Progenitor cell of endocrine pancreas (in vitro differentiated cells): ENCODE measurements at regions not wholly inside any gene's neighbourhood (a gene's known extent, or its start where the extent isn't known, plus 50 kb on each side); places are given as distances from the start of the nearest gene placed in this dataset.

ENCODE experiments used
- DNase-seq: peaks from one replicate; pipeline ENCODE4 v3.0.0; 2021; ENCODE audit warnings: low spot score; ENCODE audit not compliant: unreplicated experiment
- H3K27ac Mint-ChIP-seq: 2 replicates; pipeline ENCODE4 v1.8.0; 2021; ENCODE audit warnings: mild to moderate bottlenecking, moderate library complexity, mixed read lengths
- H3K27me3 Mint-ChIP-seq: 2 replicates; pipeline ENCODE4 v1.8.0; 2021; ENCODE audit warnings: mixed read lengths
- H3K36me3 Mint-ChIP-seq: 2 replicates; pipeline ENCODE4 v1.8.0; 2022; ENCODE audit warnings: mixed read lengths; ENCODE audit not compliant: insufficient read depth
- H3K4me1 Mint-ChIP-seq: 2 replicates; pipeline ENCODE4 v1.8.0; 2021; ENCODE audit warnings: low read depth, mixed read lengths
- H3K4me3 Mint-ChIP-seq: 2 replicates; pipeline ENCODE4 v1.8.0; 2021; ENCODE audit warnings: low read depth, mild to moderate bottlenecking, moderate library complexity, mixed read lengths
- H3K9me3 Mint-ChIP-seq: 2 replicates; pipeline ENCODE4 v1.8.0; 2021; ENCODE audit warnings: low read depth, mixed read lengths
- CTCF ChIP-seq: fragments of 200-600 bp; sonication (generic); IDR thresholded peaks from one replicate; pipeline ENCODE4 v1.5.0; 2021; ENCODE audit warnings: antibody characterized with exemption, mild to moderate bottlenecking; ENCODE audit not compliant: unreplicated experiment

- no peak for DNase-seq
- Mint-ChIP-seq H3K27me3 (no peaks in the 10 kb centered on the region), H3K27ac (no peak overlapping the region), H3K4me3 (no peak overlapping the region), H3K9me3 (peaks cover 5% of the 10 kb centered on the region), H3K4me1 (no peaks in the 10 kb centered on the region), H3K36me3 (no peaks in the 10 kb centered on the region)
- TF ChIP-seq CTCF = no peak
Measured at GRCh38 chr6:93013054-93013453, 406.3 kb downstream of the EPHA7 start.

- Mint-ChIP-seq H3K4me3 (no peak overlapping the region), H3K9me3 (peaks cover 5% of the 10 kb centered on the region), H3K27ac (no peak overlapping the region), H3K36me3 (no peaks in the 10 kb centered on the region), H3K27me3 (no peaks in the 10 kb centered on the region), H3K4me1 (no peaks in the 10 kb centered on the region)
- TF ChIP-seq CTCF = no peak
- DNase-seq = no peak
Measured at GRCh38 chr6:93008375-93008774, 411.0 kb downstream of the EPHA7 start.

GRCh38 chr6:92989656-92990055 lies 429.7 kb downstream of the EPHA7 start:
- no peak for DNase-seq
- no peaks in the 10 kb centered on the region for H3K4me1 Mint-ChIP-seq

GRCh38 chr6:92979281-92979680 lies 440.1 kb downstream of the EPHA7 start:
- no peaks in the 10 kb centered on the region for H3K9me3 Mint-ChIP-seq
- H3K4me3 Mint-ChIP-seq = no peak overlapping the region
- H3K4me1 Mint-ChIP-seq = no peaks in the 10 kb centered on the region
- H3K27ac Mint-ChIP-seq = no peak overlapping the region
- H3K36me3 Mint-ChIP-seq = no peaks in the 10 kb centered on the region
- no peaks in the 10 kb centered on the region for H3K27me3 Mint-ChIP-seq
- no peak for DNase-seq
- no peak for TF ChIP-seq CTCF

More at GRCh38 chr6:92989656-92990055, 429.7 kb downstream of the EPHA7 start:
- H3K9me3 Mint-ChIP-seq = no peaks in the 10 kb centered on the region
- TF ChIP-seq CTCF = no peak
- H3K27me3 Mint-ChIP-seq = no peaks in the 10 kb centered on the region
- no peak overlapping the region for H3K4me3 Mint-ChIP-seq
- no peak overlapping the region for H3K27ac Mint-ChIP-seq
- H3K36me3 Mint-ChIP-seq = no peaks in the 10 kb centered on the region

GRCh38 chr6:92977018-92977417 lies 442.3 kb downstream of the EPHA7 start:
- no peak for DNase-seq
- Mint-ChIP-seq H3K4me1 (no peaks in the 10 kb centered on the region), H3K27ac (no peak overlapping the region), H3K9me3 (no peaks in the 10 kb centered on the region), H3K4me3 (no peak overlapping the region), H3K36me3 (no peaks in the 10 kb centered on the region), H3K27me3 (no peaks in the 10 kb centered on the region)
- no peak for TF ChIP-seq CTCF
